Keratinocyte (primary cell): ENCODE measurements at regions not wholly inside any gene's neighbourhood (a gene's known extent, or its start where the extent isn't known, plus 50 kb on each side); places are given as distances from the start of the nearest gene placed in this dataset.

Experiments
- DNase-seq: peaks from one replicate; pipeline ENCODE4 v3.0.0-alpha.2; 2011; ENCODE audit warnings: low read depth, missing footprints, low spot score
- FAIRE-seq: peaks from 2 replicates; lab custom pipeline; 2011; peaks lifted over from hg19 to GRCh38; lab: Jason Lieb, UNC
- H2AFZ ChIP-seq: 2 replicates; pipeline ENCODE4 v1.6.0; 2012; ENCODE audit warnings: low read length, control low read depth, inconsistent platforms; ENCODE audit not compliant: control insufficient read depth
- H3K27ac ChIP-seq: 2 replicates; pipeline ENCODE4 v1.5.1; 2011; ENCODE audit warnings: low read length; ENCODE audit not compliant: control insufficient read depth, insufficient read depth
- H3K27me3 ChIP-seq: 3 replicates; pipeline ENCODE4 v1.6.0; 2011; ENCODE audit warnings: low read length; ENCODE audit not compliant: control insufficient read depth, insufficient read depth; ENCODE audit errors: extremely low read depth
- H3K36me3 ChIP-seq, 2 experiments: 2 replicates in 1 of 2; 3 replicates in 1 of 2; pipeline ENCODE4 v1.5.1; 2011; ENCODE audit warnings: low read length in 2 of 2, mild to moderate bottlenecking in 1 of 2; ENCODE audit not compliant: control insufficient read depth in 2 of 2, insufficient read depth in 2 of 2; ENCODE audit errors: extremely low read depth in 1 of 2
- H3K4me1 ChIP-seq: 3 replicates; pipeline ENCODE4 v1.5.1; 2011; ENCODE audit warnings: low read length; ENCODE audit not compliant: control insufficient read depth, insufficient read depth; ENCODE audit errors: extremely low read depth
- H3K4me2 ChIP-seq: 3 replicates; pipeline ENCODE4 v1.6.0; 2011; ENCODE audit warnings: low read depth, low read length; ENCODE audit not compliant: control insufficient read depth, insufficient read depth; ENCODE audit errors: extremely low read depth
- H3K4me3 ChIP-seq, 3 experiments: fragments of 200-600 bp in 1 of 3; sonication (generic) in 1 of 3; 2 replicates in 2 of 3; 3 replicates in 1 of 3; pipeline ENCODE4 v1.5.1; 2011 to 2016; ENCODE audit warnings: low read length in 3 of 3, mild to moderate bottlenecking in 3 of 3, control low read depth in 2 of 3, inconsistent platforms in 1 of 3, low read depth in 1 of 3, mixed read lengths in 1 of 3, mixed run types in 1 of 3, moderate library complexity in 1 of 3; ENCODE audit not compliant: control insufficient read depth in 2 of 3, insufficient read depth in 2 of 3; ENCODE audit errors: extremely low read depth in 1 of 3
- H3K79me2 ChIP-seq: 2 replicates; pipeline ENCODE4 v1.6.0; 2012; ENCODE audit warnings: low read length; ENCODE audit not compliant: control insufficient read depth, insufficient read depth
- H3K9ac ChIP-seq: 3 replicates; pipeline ENCODE4 v1.6.0; 2011; ENCODE audit warnings: low read length; ENCODE audit not compliant: control insufficient read depth, insufficient read depth; ENCODE audit errors: extremely low read depth
- H3K9me1 ChIP-seq: 3 replicates; pipeline ENCODE4 v1.6.0; 2011; ENCODE audit warnings: low read length; ENCODE audit not compliant: control insufficient read depth, insufficient read depth; ENCODE audit errors: extremely low read depth
- H3K9me3 ChIP-seq: 2 replicates; pipeline ENCODE4 v1.5.1; 2012; ENCODE audit warnings: low read depth, low read length; ENCODE audit not compliant: control insufficient read depth
- H4K20me1 ChIP-seq: 3 replicates; pipeline ENCODE4 v1.6.0; 2011; ENCODE audit warnings: low read length; ENCODE audit not compliant: control insufficient read depth, insufficient read depth; ENCODE audit errors: extremely low read depth
- CTCF ChIP-seq, 3 experiments: IDR thresholded peaks in 1 of 3; conservative IDR thresholded peaks in 1 of 3; optimal IDR thresholded peaks in 1 of 3; 2 replicates in 2 of 3; 3 replicates in 1 of 3; pipeline versions ENCODE3 to v1.5.1; 2011; ENCODE audit warnings: low read length in 3 of 3, mild to moderate bottlenecking in 3 of 3, moderate library complexity in 2 of 3, control low read depth in 1 of 3, inconsistent platforms in 1 of 3; ENCODE audit not compliant: insufficient read depth in 2 of 3; ENCODE audit errors: extremely low read depth in 1 of 3
- EZH2 ChIP-seq: IDR thresholded peaks from one replicate; pipeline ENCODE4 v1.6.1; 2012; ENCODE audit warnings: inconsistent platforms, mild to moderate bottlenecking, low read length, moderate library complexity
- dilution Hi-C: fragments of 300-500 bp; cut with MboI; formaldehyde crosslinking; loops from one replicate; pipeline ENCODE4 v1.7.0; 2020; ENCODE audit warnings: low sequenced_read_pairs; ENCODE audit not compliant: extremely low pct_ligation_motif_present

- dilution Hi-C loops = no loop called here
- Histone ChIP-seq H3K9me1 (no peaks in the 10 kb centered on the region), H3K79me2 (no peaks in the 10 kb centered on the region), H3K9me3 (no peaks in the 10 kb centered on the region), H2AFZ (no peak overlapping the region), H3K27ac (no peak overlapping the region), H3K9ac (no peak overlapping the region), H3K4me1 (no peaks in the 10 kb centered on the region), H3K27me3 (no peaks in the 10 kb centered on the region), H3K36me3 (no peaks in the 10 kb centered on the region), H3K4me2 (no peak overlapping the region), H4K20me1 (no peaks in the 10 kb centered on the region), H3K4me3 (no peak overlapping the region)
- FAIRE-seq (no peak), DNase-seq (no peak)
- TF ChIP-seq CTCF (optimal IDR thresholded peaks at IDR 0.05 in 1 of 3, IDR thresholded peaks at IDR 0.05 in 1 of 3, conservative IDR thresholded peaks at IDR 0.05 in 1 of 3; ENCODE audit: extremely low read depth in 1 of 3, insufficient read depth in 2 of 3, low read length in 3 of 3) = no peak
- no peak for TF ChIP-seq EZH2
These were observed 1352.7 kb upstream of the ADGRL2 start for GRCh38 chr1:80448081-80448480.

GRCh38 chr1:80447526-80447925 lies 1353.2 kb upstream of the ADGRL2 start:
- H3K4me3 ChIP-seq = no peak overlapping the region
- H4K20me1 ChIP-seq = no peaks in the 10 kb centered on the region
- no peaks in the 10 kb centered on the region for H3K9me3 ChIP-seq
- no peak overlapping the region for H3K4me2 ChIP-seq
- no peak for TF ChIP-seq EZH2
- no peak for TF ChIP-seq CTCF (optimal IDR thresholded peaks at IDR 0.05 in 1 of 3, IDR thresholded peaks at IDR 0.05 in 1 of 3, conservative IDR thresholded peaks at IDR 0.05 in 1 of 3; ENCODE audit: extremely low read depth in 1 of 3, insufficient read depth in 2 of 3, low read length in 3 of 3)
- no peak for DNase-seq
- no peak overlapping the region for H3K27ac ChIP-seq
- H3K9me1 ChIP-seq = no peaks in the 10 kb centered on the region
- H3K36me3 ChIP-seq = no peaks in the 10 kb centered on the region
- H2AFZ ChIP-seq = no peak overlapping the region
- FAIRE-seq = no peak
- dilution Hi-C loops = no loop called here
- H3K9ac ChIP-seq = no peak overlapping the region
- H3K79me2 ChIP-seq = no peaks in the 10 kb centered on the region
- H3K27me3 ChIP-seq = no peaks in the 10 kb centered on the region
- H3K4me1 ChIP-seq = no peaks in the 10 kb centered on the region
